ENCODE measurements at regions not wholly inside any gene's neighbourhood (a gene's known extent, or its start where the extent isn't known, plus 50 kb on each side); places are given as distances from the start of the nearest gene placed in this dataset.

- H3K4me3 ChIP-seq (ENCODE audit: low read length) = no peak overlapping the region
- no peak for DNase-seq (ENCODE audit: low read depth)
Measured at GRCh38 chr10:130396044-130396443, 259.9 kb downstream of the GLRX3 start.

GRCh38 chr10:130398090-130398994 is 262.2 kb downstream of the GLRX3 start:
- no peak overlapping the region for H3K4me3 ChIP-seq (ENCODE audit: low read length)
- DNase-seq (ENCODE audit: low read depth) = no peak
- no peak for TF ChIP-seq CTCF (IDR thresholded peaks at IDR 0.05; ENCODE audit: insufficient read depth, low read depth, low read length, missing control alignments)

More at GRCh38 chr10:130396044-130396443, 259.9 kb downstream of the GLRX3 start:
- TF ChIP-seq CTCF (IDR thresholded peaks at IDR 0.05; ENCODE audit: insufficient read depth, low read depth, low read length, missing control alignments) = no peak

- TF ChIP-seq CTCF (IDR thresholded peaks at IDR 0.05; ENCODE audit: insufficient read depth, low read depth, low read length, missing control alignments) = no peak
- DNase-seq (ENCODE audit: low read depth) = no peak
- no peak overlapping the region for H3K4me3 ChIP-seq (ENCODE audit: low read length)
Measured at GRCh38 chr10:130399425-130399950, 263.3 kb downstream of the GLRX3 start.

DNA sequence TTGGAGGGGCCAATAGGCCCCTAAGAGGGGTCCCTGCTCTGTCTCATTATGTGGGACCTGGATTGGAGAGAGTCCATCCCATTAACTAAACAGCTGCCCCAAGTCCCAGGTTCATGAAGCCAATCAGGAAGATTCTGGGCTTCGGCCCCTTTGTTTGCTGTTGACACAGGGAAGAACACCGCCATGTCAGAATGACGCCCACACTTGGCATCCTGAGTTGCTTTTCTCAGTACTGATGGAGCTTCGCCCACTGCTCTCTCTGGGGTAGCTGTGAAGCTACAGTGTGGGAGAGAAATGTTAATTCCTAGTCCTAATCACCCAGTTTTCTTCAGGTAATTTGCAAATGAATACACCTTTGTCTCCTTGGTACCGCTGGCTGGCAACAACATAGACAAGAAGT is 264.7 kb downstream of the GLRX3 start:
- no peak for TF ChIP-seq CTCF (IDR thresholded peaks at IDR 0.05; ENCODE audit: insufficient read depth, low read depth, low read length, missing control alignments)
- DNase-seq (ENCODE audit: low read depth) = no peak
- no peak overlapping the region for H3K4me3 ChIP-seq (ENCODE audit: low read length)

- no peak overlapping the region for H3K4me3 ChIP-seq (ENCODE audit: low read length)
- TF ChIP-seq CTCF (IDR thresholded peaks at IDR 0.05; ENCODE audit: insufficient read depth, low read depth, low read length, missing control alignments) = no peak
- no peak for DNase-seq (ENCODE audit: low read depth)
Measured at GRCh38 chr10:130401860-130402765, 265.9 kb downstream of the GLRX3 start.

- no peak for DNase-seq (ENCODE audit: low read depth)
- no peak overlapping the region for H3K4me3 ChIP-seq (ENCODE audit: low read length)
- TF ChIP-seq CTCF (IDR thresholded peaks at IDR 0.05; ENCODE audit: insufficient read depth, low read depth, low read length, missing control alignments) = no peak
Measured at GRCh38 chr10:130403153-130404075, 267.2 kb downstream of the GLRX3 start.

All from epithelial cell of esophagus (primary cell).